Keratinocyte (primary cell): ENCODE measurements at regions not wholly inside any gene's neighbourhood (a gene's known extent, or its start where the extent isn't known, plus 50 kb on each side); places are given as distances from the start of the nearest gene placed in this dataset.

Source experiments
- DNase-seq: peaks from one replicate; pipeline ENCODE4 v3.0.0-alpha.2; 2011; ENCODE audit warnings: low read depth, missing footprints, low spot score
- FAIRE-seq: peaks from 2 replicates; lab custom pipeline; 2011; peaks lifted over from hg19 to GRCh38; lab: Jason Lieb, UNC
- H2AFZ ChIP-seq: 2 replicates; pipeline ENCODE4 v1.6.0; 2012; ENCODE audit warnings: low read length, control low read depth, inconsistent platforms; ENCODE audit not compliant: control insufficient read depth
- H3K27ac ChIP-seq: 2 replicates; pipeline ENCODE4 v1.5.1; 2011; ENCODE audit warnings: low read length; ENCODE audit not compliant: control insufficient read depth, insufficient read depth
- H3K27me3 ChIP-seq: 3 replicates; pipeline ENCODE4 v1.6.0; 2011; ENCODE audit warnings: low read length; ENCODE audit not compliant: control insufficient read depth, insufficient read depth; ENCODE audit errors: extremely low read depth
- H3K36me3 ChIP-seq, 2 experiments: 2 replicates in 1 of 2; 3 replicates in 1 of 2; pipeline ENCODE4 v1.5.1; 2011; ENCODE audit warnings: low read length in 2 of 2, mild to moderate bottlenecking in 1 of 2; ENCODE audit not compliant: control insufficient read depth in 2 of 2, insufficient read depth in 2 of 2; ENCODE audit errors: extremely low read depth in 1 of 2
- H3K4me1 ChIP-seq: 3 replicates; pipeline ENCODE4 v1.5.1; 2011; ENCODE audit warnings: low read length; ENCODE audit not compliant: control insufficient read depth, insufficient read depth; ENCODE audit errors: extremely low read depth
- H3K4me2 ChIP-seq: 3 replicates; pipeline ENCODE4 v1.6.0; 2011; ENCODE audit warnings: low read depth, low read length; ENCODE audit not compliant: control insufficient read depth, insufficient read depth; ENCODE audit errors: extremely low read depth
- H3K4me3 ChIP-seq, 3 experiments: fragments of 200-600 bp in 1 of 3; sonication (generic) in 1 of 3; 2 replicates in 2 of 3; 3 replicates in 1 of 3; pipeline ENCODE4 v1.5.1; 2011 to 2016; ENCODE audit warnings: low read length in 3 of 3, mild to moderate bottlenecking in 3 of 3, control low read depth in 2 of 3, inconsistent platforms in 1 of 3, low read depth in 1 of 3, mixed read lengths in 1 of 3, mixed run types in 1 of 3, moderate library complexity in 1 of 3; ENCODE audit not compliant: control insufficient read depth in 2 of 3, insufficient read depth in 2 of 3; ENCODE audit errors: extremely low read depth in 1 of 3
- H3K79me2 ChIP-seq: 2 replicates; pipeline ENCODE4 v1.6.0; 2012; ENCODE audit warnings: low read length; ENCODE audit not compliant: control insufficient read depth, insufficient read depth
- H3K9ac ChIP-seq: 3 replicates; pipeline ENCODE4 v1.6.0; 2011; ENCODE audit warnings: low read length; ENCODE audit not compliant: control insufficient read depth, insufficient read depth; ENCODE audit errors: extremely low read depth
- H3K9me1 ChIP-seq: 3 replicates; pipeline ENCODE4 v1.6.0; 2011; ENCODE audit warnings: low read length; ENCODE audit not compliant: control insufficient read depth, insufficient read depth; ENCODE audit errors: extremely low read depth
- H3K9me3 ChIP-seq: 2 replicates; pipeline ENCODE4 v1.5.1; 2012; ENCODE audit warnings: low read depth, low read length; ENCODE audit not compliant: control insufficient read depth
- H4K20me1 ChIP-seq: 3 replicates; pipeline ENCODE4 v1.6.0; 2011; ENCODE audit warnings: low read length; ENCODE audit not compliant: control insufficient read depth, insufficient read depth; ENCODE audit errors: extremely low read depth
- CTCF ChIP-seq, 3 experiments: IDR thresholded peaks in 1 of 3; conservative IDR thresholded peaks in 1 of 3; optimal IDR thresholded peaks in 1 of 3; 2 replicates in 2 of 3; 3 replicates in 1 of 3; pipeline versions ENCODE3 to v1.5.1; 2011; ENCODE audit warnings: low read length in 3 of 3, mild to moderate bottlenecking in 3 of 3, moderate library complexity in 2 of 3, control low read depth in 1 of 3, inconsistent platforms in 1 of 3; ENCODE audit not compliant: insufficient read depth in 2 of 3; ENCODE audit errors: extremely low read depth in 1 of 3
- EZH2 ChIP-seq: IDR thresholded peaks from one replicate; pipeline ENCODE4 v1.6.1; 2012; ENCODE audit warnings: inconsistent platforms, mild to moderate bottlenecking, low read length, moderate library complexity
- dilution Hi-C: fragments of 300-500 bp; cut with MboI; formaldehyde crosslinking; loops from one replicate; pipeline ENCODE4 v1.7.0; 2020; ENCODE audit warnings: low sequenced_read_pairs; ENCODE audit not compliant: extremely low pct_ligation_motif_present

GRCh38 chr3:110074095-110074494 lies 736.7 kb upstream of the DPPA4 start:
- Histone ChIP-seq H3K9me1 (no peaks in the 10 kb centered on the region), H3K36me3 (no peaks in the 10 kb centered on the region), H3K4me1 (no peaks in the 10 kb centered on the region), H3K9ac (no peak overlapping the region), H3K9me3 (no peaks in the 10 kb centered on the region), H3K4me3 (no peak overlapping the region), H2AFZ (no peak overlapping the region), H3K27ac (no peak overlapping the region), H3K4me2 (no peak overlapping the region), H4K20me1 (no peaks in the 10 kb centered on the region), H3K79me2 (no peaks in the 10 kb centered on the region), H3K27me3 (no peaks in the 10 kb centered on the region)
- dilution Hi-C loops, result no loop called here
- no peak for FAIRE-seq
- TF ChIP-seq CTCF (optimal IDR thresholded peaks at IDR 0.05 in 1 of 3, IDR thresholded peaks at IDR 0.05 in 1 of 3, conservative IDR thresholded peaks at IDR 0.05 in 1 of 3; ENCODE audit: extremely low read depth in 1 of 3, insufficient read depth in 2 of 3, low read length in 3 of 3) (no peak), EZH2 (no peak)
- DNase-seq, result no peak

- FAIRE-seq, result no peak
Observed at GRCh38 chr3:110077093-110077492, 739.7 kb upstream of the DPPA4 start.

More at GRCh38 chr3:110077093-110077492, 739.7 kb upstream of the DPPA4 start:
- TF ChIP-seq CTCF (optimal IDR thresholded peaks at IDR 0.05 in 1 of 3, IDR thresholded peaks at IDR 0.05 in 1 of 3, conservative IDR thresholded peaks at IDR 0.05 in 1 of 3; ENCODE audit: extremely low read depth in 1 of 3, insufficient read depth in 2 of 3, low read length in 3 of 3) (no peak), EZH2 (no peak)
- no peak overlapping the region for H3K9ac ChIP-seq
- no peak overlapping the region for H2AFZ ChIP-seq
- H3K79me2 ChIP-seq, result no peaks in the 10 kb centered on the region
- H3K9me3 ChIP-seq, result no peaks in the 10 kb centered on the region
- H4K20me1 ChIP-seq, result no peaks in the 10 kb centered on the region
- no peak for DNase-seq
- no peaks in the 10 kb centered on the region for H3K4me1 ChIP-seq
- no peak overlapping the region for H3K4me3 ChIP-seq
- no peaks in the 10 kb centered on the region for H3K36me3 ChIP-seq
- no peak overlapping the region for H3K27ac ChIP-seq
- H3K27me3 ChIP-seq, result no peaks in the 10 kb centered on the region
- dilution Hi-C loops, result no loop called here
- no peaks in the 10 kb centered on the region for H3K9me1 ChIP-seq
- no peak overlapping the region for H3K4me2 ChIP-seq
